ENCODE measurements at regions not wholly inside any gene's neighbourhood (a gene's known extent, or its start where the extent isn't known, plus 50 kb on each side); places are given as distances from the start of the nearest gene placed in this dataset.
"Not testable (repeated sequence)": the region's sequence is repeated elsewhere in the genome, so short reads cannot be mapped to it uniquely, and the experiment has no call there.

DNA sequence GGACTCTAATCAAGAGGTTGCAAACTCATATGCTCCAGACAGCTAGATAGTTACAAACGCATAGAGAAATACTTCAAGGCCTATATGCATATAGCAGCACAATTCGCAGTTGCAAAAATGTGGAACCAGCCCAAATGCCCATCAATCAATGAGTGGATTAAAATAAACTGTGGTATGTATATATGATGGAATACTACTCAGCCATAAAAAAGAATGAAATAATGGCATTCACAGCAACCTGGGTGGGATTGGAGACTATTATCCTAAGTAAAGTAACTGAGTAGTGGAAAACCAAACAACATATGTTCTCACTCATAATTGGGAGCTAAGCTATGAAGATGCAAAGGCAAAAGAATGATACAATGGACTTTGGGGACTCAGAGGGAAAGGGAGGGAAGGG is 65.0 kb upstream of the ARRDC3 start:
- not testable (repeated sequence) for DNase-seq (ENCODE audit: low spot score)

- DNase-seq (ENCODE audit: low spot score) = not testable (repeated sequence)
Observed at GRCh38 chr5:91446880-91447279, 63.8 kb upstream of the ARRDC3 start.

GRCh38 chr5:91443761-91444467 is 60.8 kb upstream of the ARRDC3 start:
- peak; percentile 30 for DNase-seq (ENCODE audit: low spot score)

DNA sequence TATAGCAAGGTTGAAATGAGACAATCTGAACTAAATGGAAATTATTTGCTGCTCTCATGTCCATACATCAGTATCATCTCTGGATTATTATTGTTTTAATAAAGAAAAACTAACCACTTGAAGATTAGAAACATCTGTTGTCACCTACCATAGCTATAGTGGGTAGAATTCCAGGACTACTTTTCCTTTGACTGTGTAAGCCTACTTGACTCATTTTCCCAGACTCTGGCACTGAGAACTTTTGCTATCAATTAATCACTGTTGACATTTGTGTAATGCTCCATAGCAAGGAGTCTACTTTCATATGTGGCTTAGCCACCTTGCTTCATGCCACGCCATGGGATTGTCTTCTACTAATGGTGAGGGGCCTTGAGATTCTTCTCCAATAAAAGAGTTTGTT is 59.9 kb upstream of the ARRDC3 start:
- no peak for DNase-seq (ENCODE audit: low spot score)

- DNase-seq (ENCODE audit: low spot score) = no peak
Observed at GRCh38 chr5:91441082-91441481, 58.0 kb upstream of the ARRDC3 start.

DNA sequence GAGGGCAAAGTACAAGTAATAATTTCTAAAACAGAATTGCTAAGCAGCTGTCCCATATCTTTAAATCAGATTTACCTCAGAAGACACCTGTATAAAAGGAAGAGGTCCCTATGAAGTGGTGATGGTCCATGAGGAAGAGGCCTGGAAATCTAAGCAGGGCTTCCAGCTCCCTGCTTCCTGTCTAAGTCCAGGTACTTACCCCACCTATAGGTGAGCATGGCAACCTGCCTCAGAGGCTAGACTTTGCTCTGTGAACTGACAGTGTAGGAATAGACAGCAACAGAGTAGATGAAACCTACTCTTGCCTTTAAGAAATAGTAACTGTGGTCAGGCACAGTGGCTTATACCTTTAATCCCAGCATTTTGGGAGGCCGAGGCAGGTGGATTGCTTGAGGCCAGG is 55.8 kb upstream of the ARRDC3 start:
- peak; percentile 68 for DNase-seq (ENCODE audit: low spot score)

DNA sequence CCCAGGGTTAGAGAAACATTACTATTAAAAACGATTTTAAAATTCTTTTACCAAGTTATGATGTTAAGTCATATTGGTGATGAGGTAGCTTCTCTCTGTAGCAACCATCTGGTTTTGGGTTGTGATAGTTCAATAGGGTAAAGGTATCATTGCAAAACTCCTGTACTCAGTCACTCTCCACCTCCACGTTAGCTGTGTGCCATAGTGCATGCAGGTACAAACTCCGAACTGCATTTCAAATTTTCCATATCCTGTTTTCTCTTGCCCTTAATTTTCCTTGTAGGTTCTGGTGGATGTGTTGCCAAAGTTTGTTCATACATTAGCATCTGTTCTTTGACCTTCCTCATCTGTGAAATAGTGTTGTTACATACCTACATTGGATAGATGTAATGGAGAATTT is 53.1 kb upstream of the ARRDC3 start:
- no peak for DNase-seq (ENCODE audit: low spot score)

- no peak for DNase-seq (ENCODE audit: low spot score)
Observed at GRCh38 chr5:91434348-91434747, 51.2 kb upstream of the ARRDC3 start.

GRCh38 chr5:91433861-91434260 is 50.7 kb upstream of the ARRDC3 start:
- no peak for DNase-seq (ENCODE audit: low spot score)
